MG63 (cell line): ENCODE measurements at regions not wholly inside any gene's neighbourhood (a gene's known extent, or its start where the extent isn't known, plus 50 kb on each side); places are given as distances from the start of the nearest gene placed in this dataset.

Source experiments
- DNase-seq: peaks from one replicate; pipeline ENCODE4 v3.0.0-alpha.2; 2020
- H3K27me3 ChIP-seq: fragments of 250-450 bp; sonication (Bioruptor Pico); 2 replicates; pipeline ENCODE4 v1.5.1; 2020; ENCODE audit warnings: mild to moderate bottlenecking, moderate library complexity
- H3K36me3 ChIP-seq: fragments of 250-450 bp; sonication (Bioruptor Pico); 2 replicates; pipeline ENCODE4 v1.5.1; 2020; ENCODE audit warnings: mild to moderate bottlenecking, moderate library complexity
- H3K4me3 ChIP-seq: fragments of 250-450 bp; sonication (Bioruptor Pico); 2 replicates; pipeline ENCODE4 v1.5.1; 2020; ENCODE audit warnings: mild to moderate bottlenecking, moderate library complexity
- H3K9me3 ChIP-seq: fragments of 250-450 bp; sonication (Bioruptor Pico); 2 replicates; pipeline ENCODE4 v1.5.1; 2020; ENCODE audit warnings: mild to moderate bottlenecking, moderate library complexity

DNA sequence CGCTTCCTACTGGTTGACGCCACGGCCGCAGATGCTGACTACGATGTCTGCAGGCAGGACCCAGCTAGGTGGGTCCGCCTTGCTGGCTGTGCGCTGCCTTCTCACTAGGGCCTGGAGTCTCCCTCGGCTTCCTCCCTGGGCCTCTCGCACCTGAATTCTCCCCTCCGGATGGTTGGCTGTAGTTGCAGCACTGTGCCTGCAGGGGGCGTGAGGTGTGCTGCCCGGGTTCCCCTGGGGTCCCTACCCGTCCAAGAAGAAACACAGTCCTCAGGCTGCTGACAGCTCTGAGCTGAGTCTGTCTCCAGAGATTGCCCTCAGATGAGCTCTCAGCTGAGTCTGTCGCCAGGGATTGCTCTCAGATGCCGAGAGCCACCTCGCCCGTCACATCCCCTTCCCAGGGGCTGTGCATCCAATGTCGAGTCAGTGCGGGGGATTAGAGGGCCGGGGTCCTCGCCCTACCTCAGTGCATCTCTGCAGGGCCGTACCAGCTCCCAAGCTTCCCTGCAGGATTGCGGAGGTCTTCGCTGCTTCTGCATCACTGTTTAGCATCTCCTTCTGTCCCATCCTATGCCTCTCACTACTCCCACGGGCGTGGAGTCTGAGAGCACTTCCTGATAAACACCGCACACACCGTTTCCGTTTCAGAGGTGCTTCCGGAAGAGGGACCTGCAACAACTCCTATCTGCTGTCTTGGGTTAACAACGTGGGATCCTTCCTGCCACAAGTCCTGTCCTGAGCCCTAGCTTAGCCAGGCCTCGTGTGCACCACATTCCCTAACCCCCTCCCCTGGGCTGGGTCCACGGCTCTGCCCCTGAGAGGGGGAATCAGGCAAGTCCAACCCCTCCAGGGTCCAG, 196.9 kb downstream of the CSNK2A3 start:
- Histone ChIP-seq H3K36me3 (no peaks in the 10 kb centered on the region), H3K9me3 (no peaks in the 10 kb centered on the region)

GRCh38 chr11:11152877-11153276, 200.2 kb downstream of the CSNK2A3 start:
- no peaks in the 10 kb centered on the region for H3K36me3 ChIP-seq
- no peak for DNase-seq

More for the DNA sequence above, 196.9 kb downstream of the CSNK2A3 start:
- Histone ChIP-seq H3K27me3 (no peaks in the 10 kb centered on the region), H3K4me3 (no peak overlapping the region)
- no peak for DNase-seq

GRCh38 chr11:11149671-11150459, 203.2 kb downstream of the CSNK2A3 start:
- Histone ChIP-seq H3K27me3 (no peaks in the 10 kb centered on the region), H3K4me3 (no peak overlapping the region), H3K9me3 (no peaks in the 10 kb centered on the region), H3K36me3 (no peaks in the 10 kb centered on the region)
- DNase-seq: no peak

More at GRCh38 chr11:11152877-11153276, 200.2 kb downstream of the CSNK2A3 start:
- H3K4me3 ChIP-seq: no peak overlapping the region
- no peaks in the 10 kb centered on the region for H3K9me3 ChIP-seq
- no peaks in the 10 kb centered on the region for H3K27me3 ChIP-seq

GRCh38 chr11:11148596-11148995, 204.5 kb downstream of the CSNK2A3 start:
- no peaks in the 10 kb centered on the region for H3K36me3 ChIP-seq
- no peak for DNase-seq
- H3K9me3 ChIP-seq: no peaks in the 10 kb centered on the region
- H3K4me3 ChIP-seq: no peak overlapping the region
- no peaks in the 10 kb centered on the region for H3K27me3 ChIP-seq

DNA sequence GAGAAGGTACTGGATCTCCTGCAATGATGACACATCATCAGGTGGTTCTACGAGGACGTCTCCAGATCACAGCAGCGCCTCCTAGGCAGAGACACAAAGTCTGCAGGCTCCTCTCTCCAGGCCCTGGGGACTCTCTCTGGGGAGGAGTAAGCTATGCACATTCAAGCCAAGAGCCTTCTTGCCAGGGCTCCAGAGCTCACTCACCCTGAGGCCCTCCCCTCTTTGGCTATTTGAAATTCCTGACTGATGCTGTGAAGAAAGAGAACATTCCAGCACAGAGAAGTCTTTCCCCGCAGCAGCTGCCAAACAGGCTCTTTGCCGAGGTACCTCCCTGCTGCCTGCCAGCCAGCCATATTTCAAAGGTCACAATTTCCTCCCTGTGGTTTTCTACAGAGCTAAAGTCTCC, 204.9 kb downstream of the CSNK2A3 start:
- Histone ChIP-seq H3K9me3 (no peaks in the 10 kb centered on the region), H3K27me3 (no peaks in the 10 kb centered on the region), H3K36me3 (no peaks in the 10 kb centered on the region), H3K4me3 (no peak overlapping the region)
- peak; percentile 94 for DNase-seq

DNA sequence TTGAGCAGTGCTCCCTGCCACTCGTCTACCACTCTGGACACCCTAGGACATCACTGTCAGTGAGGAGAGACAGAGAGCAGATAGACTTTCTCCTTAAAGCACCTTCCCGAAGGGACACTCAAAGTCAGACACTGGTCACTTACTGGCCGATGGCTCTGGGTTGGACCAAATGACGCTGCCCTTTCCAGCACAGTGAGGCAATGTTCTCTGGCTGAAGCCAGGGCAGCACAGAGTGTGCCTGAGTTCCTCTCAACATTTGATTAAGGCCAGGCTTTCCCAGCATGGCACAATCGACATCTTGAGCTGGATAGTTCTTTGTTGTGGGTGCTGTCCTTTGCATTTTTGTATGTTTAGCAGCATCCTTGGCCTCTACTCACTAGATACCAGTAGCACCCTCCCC, 206.2 kb downstream of the CSNK2A3 start:
- Histone ChIP-seq H3K36me3 (no peaks in the 10 kb centered on the region), H3K9me3 (no peaks in the 10 kb centered on the region), H3K27me3 (no peaks in the 10 kb centered on the region), H3K4me3 (no peak overlapping the region)
- no peak for DNase-seq

DNA sequence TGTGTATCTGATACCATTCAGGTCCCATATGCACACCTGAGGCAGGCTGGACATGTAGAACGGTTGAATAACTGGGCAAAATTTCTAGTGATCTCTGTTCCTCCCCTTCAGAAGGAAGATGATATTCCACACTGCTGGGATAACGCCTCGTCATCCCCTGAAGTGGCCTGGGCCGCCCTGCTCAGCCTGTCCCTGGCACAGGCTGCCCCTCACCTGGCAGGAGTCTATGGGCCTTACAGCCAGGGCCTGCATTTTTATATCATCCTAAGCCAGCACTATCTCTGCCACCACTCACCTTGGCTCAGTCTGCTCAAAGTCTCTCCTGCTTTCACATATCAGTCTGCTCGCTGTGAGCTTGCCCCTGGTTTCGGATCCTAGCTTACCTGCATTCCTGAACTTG, 209.2 kb downstream of the CSNK2A3 start:
- H3K36me3 ChIP-seq: no peaks in the 10 kb centered on the region
- no peak overlapping the region for H3K4me3 ChIP-seq
- H3K9me3 ChIP-seq: no peaks in the 10 kb centered on the region
- no peaks in the 10 kb centered on the region for H3K27me3 ChIP-seq
- DNase-seq: no peak

DNA sequence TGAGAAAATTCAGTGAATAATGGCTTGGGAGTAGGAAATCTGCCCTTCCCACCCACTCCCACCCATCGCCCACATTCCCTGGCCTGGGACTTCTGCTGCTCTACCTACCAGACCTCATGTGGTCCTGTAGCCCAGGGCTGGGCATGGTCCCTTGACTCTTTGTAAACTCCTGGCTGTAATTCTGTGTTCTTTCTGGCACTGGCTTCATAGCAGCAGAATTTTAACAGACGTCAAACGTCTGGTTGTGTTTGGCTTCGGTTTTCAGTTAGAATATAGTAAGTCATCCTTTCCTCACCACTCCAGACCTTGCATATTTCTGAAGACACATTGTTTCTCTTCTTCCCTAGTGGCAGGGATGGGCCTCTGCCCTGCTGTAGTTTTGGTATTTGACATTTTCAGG, 210.6 kb downstream of the CSNK2A3 start:
- H3K9me3 ChIP-seq: no peaks in the 10 kb centered on the region
- H3K27me3 ChIP-seq: no peaks in the 10 kb centered on the region
- no peak for DNase-seq
- H3K36me3 ChIP-seq: no peaks in the 10 kb centered on the region
- H3K4me3 ChIP-seq: no peak overlapping the region

- H3K4me3 ChIP-seq: no peak overlapping the region
- no peaks in the 10 kb centered on the region for H3K9me3 ChIP-seq
- no peaks in the 10 kb centered on the region for H3K36me3 ChIP-seq
- no peaks in the 10 kb centered on the region for H3K27me3 ChIP-seq
- no peak for DNase-seq
Observed at GRCh38 chr11:11141065-11141464, 212.0 kb downstream of the CSNK2A3 start.

- Histone ChIP-seq H3K36me3 (no peaks in the 10 kb centered on the region), H3K4me3 (no peak overlapping the region), H3K9me3 (no peaks in the 10 kb centered on the region), H3K27me3 (no peaks in the 10 kb centered on the region)
- no peak for DNase-seq
Observed at GRCh38 chr11:11140510-11140909, 212.5 kb downstream of the CSNK2A3 start.

GRCh38 chr11:11137339-11137738, 215.7 kb downstream of the CSNK2A3 start:
- Histone ChIP-seq H3K36me3 (no peaks in the 10 kb centered on the region), H3K4me3 (no peak overlapping the region), H3K27me3 (no peaks in the 10 kb centered on the region; the same call in 1 of the 2 replicates), H3K9me3 (no peaks in the 10 kb centered on the region)
- no peak for DNase-seq

GRCh38 chr11:11135820-11136476, 217.1 kb downstream of the CSNK2A3 start:
- no peak for DNase-seq

GRCh38 chr11:11129118-11129517, 223.9 kb downstream of the CSNK2A3 start:
- no peak for DNase-seq
- Histone ChIP-seq H3K4me3 (no peak overlapping the region), H3K9me3 (peaks cover 3% of the 10 kb centered on the region; the same call in 1 of the 2 replicates), H3K27me3 (no peaks in the 10 kb centered on the region; the same call in 1 of the 2 replicates), H3K36me3 (no peaks in the 10 kb centered on the region)

More at GRCh38 chr11:11135820-11136476, 217.1 kb downstream of the CSNK2A3 start:
- H3K36me3 ChIP-seq: no peaks in the 10 kb centered on the region
- H3K27me3 ChIP-seq: no peaks in the 10 kb centered on the region; the same call in 1 of the 2 replicates
- H3K9me3 ChIP-seq: no peaks in the 10 kb centered on the region
- H3K4me3 ChIP-seq: no peak overlapping the region

DNA sequence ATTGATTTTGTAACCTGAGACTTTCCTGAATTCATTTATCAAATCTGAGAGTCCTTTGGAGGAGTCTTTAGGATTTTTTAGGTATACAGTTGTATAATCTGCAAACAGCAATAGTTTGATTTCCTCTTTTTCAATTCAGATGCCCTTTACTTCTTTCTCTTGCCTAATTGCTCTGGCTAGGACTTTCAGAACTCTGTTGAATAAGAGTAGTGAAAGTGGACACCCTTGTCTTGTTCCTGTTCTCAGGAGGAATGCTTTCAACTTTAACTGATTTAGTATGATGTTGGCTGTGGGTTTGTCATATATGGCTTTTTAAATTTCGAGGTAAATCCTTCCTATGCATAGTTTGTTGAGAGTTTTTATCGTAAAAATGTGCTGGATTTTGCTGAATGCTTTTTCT, 227.4 kb downstream of the CSNK2A3 start:
- H3K27me3 ChIP-seq: no peaks in the 10 kb centered on the region

DNA sequence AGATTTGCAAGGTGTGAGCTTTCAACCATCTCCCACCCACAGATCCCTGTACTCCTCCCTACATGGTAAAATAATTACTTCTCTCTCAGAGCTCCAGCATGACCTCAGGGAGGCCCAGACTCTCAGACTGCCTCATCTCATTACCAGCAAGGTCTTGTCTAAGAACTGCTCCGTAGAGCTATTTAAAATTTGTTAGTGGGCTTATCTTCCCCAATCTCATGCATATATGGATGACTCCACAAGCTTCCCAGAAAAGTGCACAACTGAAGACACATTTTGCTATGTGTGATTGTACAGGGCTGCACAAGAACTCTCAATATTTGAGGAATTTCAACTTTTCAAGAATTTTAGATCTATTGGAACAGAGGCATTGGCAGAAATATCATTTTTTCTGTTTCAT, 230.3 kb downstream of the CSNK2A3 start:
- Histone ChIP-seq H3K4me3 (no peak overlapping the region), H3K36me3 (no peaks in the 10 kb centered on the region), H3K9me3 (no peaks in the 10 kb centered on the region), H3K27me3 (no peaks in the 10 kb centered on the region)
- no peak for DNase-seq

More for the DNA sequence above, 227.4 kb downstream of the CSNK2A3 start:
- H3K9me3 ChIP-seq: peaks cover 3% of the 10 kb centered on the region; the same call in 1 of the 2 replicates
- H3K4me3 ChIP-seq: no peak overlapping the region
- DNase-seq: no peak
- H3K36me3 ChIP-seq: no peaks in the 10 kb centered on the region

DNA sequence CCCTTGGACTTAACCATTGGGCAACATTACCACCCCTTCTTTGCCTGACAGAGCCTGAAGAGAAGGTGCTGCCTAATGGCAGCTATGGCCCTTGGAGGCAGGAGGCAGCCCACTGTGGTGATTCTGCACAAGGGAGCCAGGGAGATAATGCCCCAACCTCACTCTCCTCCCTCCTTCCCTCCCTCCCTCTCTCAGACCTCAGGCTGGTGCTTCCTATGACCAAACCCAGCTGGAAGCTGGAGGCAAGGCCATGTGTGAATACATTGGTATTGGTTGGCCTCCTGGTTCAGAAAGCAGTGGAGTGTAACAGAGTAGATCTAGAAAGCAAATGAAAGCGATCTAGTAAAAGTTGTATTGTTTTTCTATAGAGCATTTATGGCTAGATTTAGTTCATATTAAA, 233.1 kb downstream of the CSNK2A3 start:
- no peaks in the 10 kb centered on the region for H3K27me3 ChIP-seq
- DNase-seq: no peak
- H3K36me3 ChIP-seq: no peaks in the 10 kb centered on the region
- H3K4me3 ChIP-seq: no peak overlapping the region
- no peaks in the 10 kb centered on the region for H3K9me3 ChIP-seq

DNA sequence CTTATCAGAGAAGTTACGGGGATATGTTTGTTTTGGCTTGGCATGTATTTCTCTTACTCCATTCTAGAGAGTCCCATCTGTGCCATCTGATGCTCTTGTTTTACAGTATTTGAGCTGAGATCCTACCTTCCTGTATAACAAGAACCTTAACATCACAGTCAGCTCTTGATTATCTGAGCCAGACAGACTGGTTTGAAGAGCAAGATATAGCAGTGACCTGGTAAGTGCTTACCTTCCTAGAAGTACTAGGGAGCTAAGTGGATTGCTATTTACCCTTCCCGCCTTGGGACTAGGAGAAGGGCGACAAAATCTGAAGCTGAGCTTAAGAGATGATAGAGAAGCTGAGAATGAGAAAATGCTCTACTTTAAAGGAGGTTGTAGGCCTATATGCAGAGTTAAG, 235.3 kb downstream of the CSNK2A3 start:
- no peak overlapping the region for H3K4me3 ChIP-seq
- no peaks in the 10 kb centered on the region; the same call in none of the 2 replicates for H3K9me3 ChIP-seq
- no peak for DNase-seq
- no peaks in the 10 kb centered on the region for H3K36me3 ChIP-seq
- no peaks in the 10 kb centered on the region for H3K27me3 ChIP-seq
